ENCODE measurements at regions not wholly inside any gene's neighbourhood (a gene's known extent, or its start where the extent isn't known, plus 50 kb on each side); places are given as distances from the start of the nearest gene placed in this dataset.

DNA sequence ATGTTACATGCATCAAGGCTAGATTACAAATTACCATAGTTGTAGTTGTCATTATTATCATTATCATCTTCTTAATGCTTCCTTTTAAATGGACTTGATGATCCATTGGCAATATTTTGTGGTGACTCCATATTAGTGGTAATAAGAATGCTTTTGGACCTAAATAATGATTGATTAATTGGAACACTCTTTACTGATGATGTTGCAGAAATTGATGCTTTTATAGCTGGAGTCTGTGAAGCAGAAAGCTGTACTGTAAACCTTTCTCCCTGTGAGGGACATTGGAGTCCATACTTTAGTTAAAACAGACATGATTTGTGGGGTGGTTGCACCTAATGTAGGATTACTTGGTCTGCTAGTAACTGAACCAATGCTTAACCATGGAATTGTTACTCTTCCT is 190.4 kb downstream of the ATXN7L3B start:
- H3K4me3 ChIP-seq (ENCODE audit: low read depth, low read length): no peak overlapping the region
- no peaks in the 10 kb centered on the region for H3K36me3 ChIP-seq
- DNase-seq: no peak
- H3K27me3 ChIP-seq: no peaks in the 10 kb centered on the region
- TF ChIP-seq, protein P1, sequence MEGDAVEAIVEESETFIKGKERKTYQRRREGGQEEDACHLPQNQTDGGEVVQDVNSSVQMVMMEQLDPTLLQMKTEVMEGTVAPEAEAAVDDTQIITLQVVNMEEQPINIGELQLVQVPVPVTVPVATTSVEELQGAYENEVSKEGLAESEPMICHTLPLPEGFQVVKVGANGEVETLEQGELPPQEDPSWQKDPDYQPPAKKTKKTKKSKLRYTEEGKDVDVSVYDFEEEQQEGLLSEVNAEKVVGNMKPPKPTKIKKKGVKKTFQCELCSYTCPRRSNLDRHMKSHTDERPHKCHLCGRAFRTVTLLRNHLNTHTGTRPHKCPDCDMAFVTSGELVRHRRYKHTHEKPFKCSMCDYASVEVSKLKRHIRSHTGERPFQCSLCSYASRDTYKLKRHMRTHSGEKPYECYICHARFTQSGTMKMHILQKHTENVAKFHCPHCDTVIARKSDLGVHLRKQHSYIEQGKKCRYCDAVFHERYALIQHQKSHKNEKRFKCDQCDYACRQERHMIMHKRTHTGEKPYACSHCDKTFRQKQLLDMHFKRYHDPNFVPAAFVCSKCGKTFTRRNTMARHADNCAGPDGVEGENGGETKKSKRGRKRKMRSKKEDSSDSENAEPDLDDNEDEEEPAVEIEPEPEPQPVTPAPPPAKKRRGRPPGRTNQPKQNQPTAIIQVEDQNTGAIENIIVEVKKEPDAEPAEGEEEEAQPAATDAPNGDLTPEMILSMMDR (IDR thresholded peaks at IDR 0.05; ENCODE audit: low read depth, low read length): no peak
- H3K9me3 ChIP-seq: no peaks in the 10 kb centered on the region
- no peaks in the 10 kb centered on the region for H3K4me1 ChIP-seq

DNA sequence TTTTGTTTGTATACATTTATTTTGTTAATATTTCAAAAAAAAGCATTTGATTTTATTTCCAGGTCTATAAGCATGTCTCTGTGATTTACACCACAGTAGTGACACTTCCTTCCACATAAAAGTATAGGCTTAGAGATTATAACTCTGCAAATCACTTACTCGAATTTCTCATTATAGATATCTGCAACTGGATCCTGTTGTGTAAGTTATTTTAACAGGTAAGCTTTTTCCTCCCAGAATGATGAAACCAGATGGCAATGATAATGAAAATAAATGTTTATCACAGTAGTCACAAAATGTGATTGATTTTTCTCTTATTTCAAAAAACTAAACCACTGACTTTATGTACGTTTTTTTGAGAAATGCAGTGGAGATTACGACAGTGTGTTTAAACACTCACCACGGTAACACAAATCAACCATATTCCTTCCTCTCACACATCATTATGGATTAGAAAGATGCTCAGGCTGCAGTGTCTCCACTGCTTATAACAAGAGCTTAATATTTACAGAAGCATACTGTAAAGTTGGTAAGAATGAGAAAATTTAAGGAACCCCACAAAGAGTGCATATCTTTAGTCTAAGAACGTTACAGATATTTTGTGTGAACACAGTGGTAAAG is 194.6 kb downstream of the ATXN7L3B start:
- Histone ChIP-seq H3K27me3 (no peaks in the 10 kb centered on the region), H3K4me1 (no peaks in the 10 kb centered on the region), H3K4me3 (ENCODE audit: low read depth, low read length) (no peak overlapping the region), H3K9me3 (no peaks in the 10 kb centered on the region), H3K36me3 (no peaks in the 10 kb centered on the region)
- DNase-seq: no peak
- TF ChIP-seq, protein P1 (IDR thresholded peaks at IDR 0.05; ENCODE audit: low read depth, low read length): no peak

DNA sequence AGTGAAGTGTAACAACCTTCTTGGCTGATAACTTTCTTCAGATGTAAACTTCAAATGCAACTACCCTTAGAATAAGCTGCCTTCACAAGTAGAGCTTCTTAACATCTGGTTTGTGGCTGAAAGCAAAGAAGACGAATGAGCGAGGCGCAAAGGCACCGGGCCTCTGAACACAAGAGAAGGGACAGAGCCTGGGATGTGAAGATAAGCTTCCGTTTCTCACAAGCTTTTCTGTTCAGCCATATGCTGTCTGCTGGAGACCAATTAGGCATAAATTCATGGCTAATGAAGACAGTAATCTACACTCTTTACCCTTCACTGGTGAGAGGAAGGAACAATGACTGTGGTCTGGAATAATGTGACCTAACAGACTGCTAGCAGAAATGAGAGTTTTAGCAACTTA is 195.2 kb downstream of the ATXN7L3B start:
- no peaks in the 10 kb centered on the region for H3K9me3 ChIP-seq
- H3K36me3 ChIP-seq: no peaks in the 10 kb centered on the region
- TF ChIP-seq, protein P1 (IDR thresholded peaks at IDR 0.05; ENCODE audit: low read depth, low read length): no peak
- no peak for DNase-seq
- H3K27me3 ChIP-seq: no peaks in the 10 kb centered on the region
- H3K4me1 ChIP-seq: no peaks in the 10 kb centered on the region
- H3K4me3 ChIP-seq (ENCODE audit: low read depth, low read length): no peak overlapping the region

DNA sequence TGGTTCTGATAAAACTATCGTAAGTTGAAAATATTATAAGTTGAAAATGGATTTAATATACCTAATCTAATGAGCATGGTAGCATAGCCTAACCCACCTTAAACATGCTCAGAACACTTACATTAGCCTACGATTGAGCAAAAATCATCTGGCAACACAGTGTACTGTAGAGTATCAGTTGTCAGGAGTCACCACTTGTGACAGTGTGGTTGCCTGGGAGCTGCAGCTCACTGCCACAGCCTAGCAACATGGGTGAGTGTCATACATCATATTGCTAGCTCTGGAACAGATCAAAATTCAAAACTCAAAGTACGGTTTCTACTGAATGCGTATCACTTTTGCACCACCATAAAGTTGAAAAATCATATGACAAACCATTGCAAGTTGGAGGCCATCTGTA is 203.5 kb downstream of the ATXN7L3B start:
- Histone ChIP-seq H3K36me3 (no peaks in the 10 kb centered on the region), H3K27me3 (no peaks in the 10 kb centered on the region), H3K9me3 (no peaks in the 10 kb centered on the region), H3K4me3 (ENCODE audit: low read depth, low read length) (no peak overlapping the region), H3K4me1 (no peaks in the 10 kb centered on the region)
- peak; percentile 3 for DNase-seq
- TF ChIP-seq, protein P1 (IDR thresholded peaks at IDR 0.05; ENCODE audit: low read depth, low read length): no peak

DNA sequence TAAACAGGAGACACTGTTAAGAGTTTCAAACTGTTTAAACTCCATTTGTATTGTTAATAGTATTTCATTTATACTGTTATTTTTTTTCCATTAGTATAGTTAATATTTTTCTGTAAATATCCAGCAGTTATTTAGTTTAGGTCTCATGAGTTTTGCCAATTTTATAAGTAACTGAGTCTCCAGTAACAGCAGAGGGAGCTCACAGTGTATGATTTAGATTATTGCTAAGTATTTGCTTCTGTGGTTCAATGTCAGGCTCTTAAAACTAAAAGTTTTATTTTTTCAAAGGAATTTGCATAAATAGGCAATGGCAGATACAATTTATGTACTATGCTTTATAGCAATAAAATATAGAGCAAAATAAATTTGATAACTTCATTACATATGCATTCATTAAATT is 209.7 kb downstream of the ATXN7L3B start:
- Histone ChIP-seq H3K9me3 (no peaks in the 10 kb centered on the region), H3K4me1 (no peaks in the 10 kb centered on the region), H3K36me3 (no peaks in the 10 kb centered on the region), H3K27me3 (no peaks in the 10 kb centered on the region), H3K4me3 (ENCODE audit: low read depth, low read length) (no peak overlapping the region)
- DNase-seq: no peak
- TF ChIP-seq, protein P1 (IDR thresholded peaks at IDR 0.05; ENCODE audit: low read depth, low read length): no peak

DNA sequence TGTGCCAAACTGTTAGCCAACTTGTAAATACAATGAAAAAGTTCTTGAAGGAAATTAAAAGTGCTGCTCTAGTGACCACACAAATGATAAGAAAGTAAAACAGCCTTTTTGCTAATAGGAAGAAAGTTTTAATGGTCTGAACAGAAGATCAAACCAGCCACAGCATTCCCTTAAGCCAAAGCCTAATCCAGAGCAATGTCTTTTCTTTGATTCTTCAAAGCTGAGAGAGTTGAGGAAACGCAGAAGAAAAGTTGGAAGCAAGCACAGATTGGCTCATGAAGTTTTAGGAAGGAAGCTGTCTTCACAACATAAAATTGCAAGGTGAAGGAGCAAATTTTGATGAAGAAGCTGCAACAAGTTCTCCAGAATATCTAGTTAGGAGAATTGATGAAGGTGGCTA is 213.8 kb downstream of the ATXN7L3B start:
- Histone ChIP-seq H3K36me3 (no peaks in the 10 kb centered on the region), H3K4me3 (ENCODE audit: low read depth, low read length) (no peak overlapping the region), H3K9me3 (no peaks in the 10 kb centered on the region), H3K4me1 (no peaks in the 10 kb centered on the region), H3K27me3 (no peaks in the 10 kb centered on the region)
- DNase-seq: no peak
- TF ChIP-seq, protein P1 (IDR thresholded peaks at IDR 0.05; ENCODE audit: low read depth, low read length): no peak
